ENCODE measurements at regions not wholly inside any gene's neighbourhood (a gene's known extent, or its start where the extent isn't known, plus 50 kb on each side); places are given as distances from the start of the nearest gene placed in this dataset.

- DNase-seq (ENCODE audit: low read depth, low spot score): no peak
- H3K27ac ChIP-seq: no peak overlapping the region
Measured at GRCh38 chr6:170125456-170126300, 165.2 kb downstream of the DLL1 start.

DNA sequence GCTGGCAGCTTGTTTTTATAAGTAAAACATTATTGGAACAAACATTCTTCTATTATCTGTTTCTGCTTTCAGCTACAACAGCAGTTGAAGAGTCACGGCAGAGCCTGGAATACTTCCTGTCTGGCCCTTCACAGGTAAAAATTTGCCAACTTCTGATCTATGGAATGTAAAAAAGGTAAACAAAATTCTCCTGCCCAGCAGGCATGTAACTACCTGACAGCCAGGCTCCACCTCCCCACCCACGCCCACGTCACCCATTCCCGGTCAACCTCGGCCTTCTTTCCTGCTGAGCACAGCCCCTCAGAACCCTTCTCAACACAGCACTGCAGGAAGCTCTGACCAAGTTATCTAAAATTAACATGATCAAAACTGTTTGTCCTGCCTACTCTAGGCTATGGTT, 166.0 kb downstream of the DLL1 start:
- peak overlapping the region; percentile 54 for H3K27ac ChIP-seq
- peak; percentile 65 for DNase-seq (ENCODE audit: low read depth, low spot score)

DNA sequence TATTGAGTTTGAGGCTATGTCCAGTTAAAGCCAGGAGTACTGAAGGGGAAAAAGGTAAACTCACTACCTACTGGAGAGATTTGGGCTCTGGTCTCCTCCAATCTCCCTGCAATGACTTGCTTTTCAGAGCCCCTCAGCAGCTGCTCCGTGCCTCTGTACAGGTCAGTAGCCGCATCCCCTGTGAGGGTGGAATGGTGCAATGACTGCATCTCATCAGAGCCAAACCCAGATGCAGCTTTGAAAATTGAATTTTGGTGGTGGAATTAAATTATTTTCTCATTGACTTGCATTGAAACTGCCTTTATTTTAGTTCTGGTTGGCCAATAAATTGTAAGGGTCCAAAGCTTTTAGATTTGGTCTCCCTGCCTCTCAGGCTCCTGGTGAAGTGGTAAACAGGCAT, 166.7 kb downstream of the DLL1 start:
- no peak for DNase-seq (ENCODE audit: low read depth, low spot score)
- peak overlapping the region; percentile 54 for H3K27ac ChIP-seq

- DNase-seq (ENCODE audit: low read depth, low spot score): no peak
- H3K27ac ChIP-seq: peak overlapping the region; percentile 14
Measured at GRCh38 chr6:170122651-170123050, 168.2 kb downstream of the DLL1 start.

DNA sequence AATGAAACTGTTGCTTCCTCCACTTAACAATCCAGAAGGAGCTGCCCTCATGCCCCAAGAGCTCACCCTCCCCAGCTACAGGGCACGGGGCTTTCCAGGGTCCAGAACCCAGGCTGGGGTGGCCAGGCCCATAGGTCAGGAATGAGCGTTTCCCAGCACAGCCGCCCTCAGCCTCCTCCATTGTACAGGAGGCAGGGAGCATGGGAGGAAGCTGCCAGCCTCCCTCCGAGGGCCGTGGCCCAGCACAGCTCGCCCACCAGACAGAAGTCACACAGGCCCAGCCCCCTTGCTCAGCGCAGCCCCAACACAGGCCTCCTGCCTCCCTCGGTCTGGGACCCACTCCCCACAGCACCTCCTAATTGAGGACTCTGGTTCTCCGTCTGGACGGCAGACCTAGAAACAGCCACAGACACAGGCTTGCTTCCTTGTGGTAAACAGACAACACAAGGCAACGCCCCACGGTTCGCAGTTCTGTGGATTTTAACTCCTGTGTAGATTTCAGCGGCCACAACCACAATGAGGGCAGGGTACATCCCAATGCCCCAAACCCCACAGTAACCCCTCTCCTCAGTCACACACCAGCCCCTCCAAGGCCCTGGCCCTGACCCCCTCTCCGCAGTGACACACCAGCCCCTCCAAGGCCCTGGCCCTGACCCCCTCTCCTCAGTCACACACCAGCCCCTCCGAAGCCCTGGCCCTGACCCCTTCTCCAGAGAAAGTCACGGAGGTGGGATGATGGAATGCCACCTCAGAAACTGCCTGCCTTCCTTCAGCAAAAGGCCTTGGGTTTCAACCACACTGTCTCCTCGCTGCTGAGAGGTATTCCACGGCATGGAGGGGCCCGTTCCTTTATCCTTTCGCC, 173.5 kb downstream of the DLL1 start:
- DNase-seq (ENCODE audit: low read depth, low spot score): no peak
- H3K27ac ChIP-seq: no peak overlapping the region

DNA sequence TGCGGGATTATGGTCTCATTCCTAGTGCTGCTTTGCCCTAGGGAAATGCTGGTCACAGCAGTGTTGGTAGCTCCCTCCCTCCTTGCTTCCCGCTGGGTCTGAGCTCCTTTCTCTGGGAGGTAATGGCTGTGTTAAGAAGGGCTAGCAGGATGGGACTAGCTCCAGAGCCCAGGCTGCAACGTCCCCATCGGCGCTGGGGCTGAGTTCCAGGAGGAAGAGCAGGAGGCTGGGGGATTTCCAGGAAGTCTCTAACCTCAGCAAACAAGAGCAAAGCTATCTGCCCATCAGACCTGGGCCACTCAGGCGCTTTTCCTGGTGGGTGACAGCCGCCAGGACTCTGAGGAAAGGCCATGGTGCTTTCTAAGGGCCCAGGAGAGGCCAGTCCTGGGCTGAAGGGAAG, 174.2 kb downstream of the DLL1 start:
- no peak overlapping the region for H3K27ac ChIP-seq
- no peak for DNase-seq (ENCODE audit: low read depth, low spot score)

DNA sequence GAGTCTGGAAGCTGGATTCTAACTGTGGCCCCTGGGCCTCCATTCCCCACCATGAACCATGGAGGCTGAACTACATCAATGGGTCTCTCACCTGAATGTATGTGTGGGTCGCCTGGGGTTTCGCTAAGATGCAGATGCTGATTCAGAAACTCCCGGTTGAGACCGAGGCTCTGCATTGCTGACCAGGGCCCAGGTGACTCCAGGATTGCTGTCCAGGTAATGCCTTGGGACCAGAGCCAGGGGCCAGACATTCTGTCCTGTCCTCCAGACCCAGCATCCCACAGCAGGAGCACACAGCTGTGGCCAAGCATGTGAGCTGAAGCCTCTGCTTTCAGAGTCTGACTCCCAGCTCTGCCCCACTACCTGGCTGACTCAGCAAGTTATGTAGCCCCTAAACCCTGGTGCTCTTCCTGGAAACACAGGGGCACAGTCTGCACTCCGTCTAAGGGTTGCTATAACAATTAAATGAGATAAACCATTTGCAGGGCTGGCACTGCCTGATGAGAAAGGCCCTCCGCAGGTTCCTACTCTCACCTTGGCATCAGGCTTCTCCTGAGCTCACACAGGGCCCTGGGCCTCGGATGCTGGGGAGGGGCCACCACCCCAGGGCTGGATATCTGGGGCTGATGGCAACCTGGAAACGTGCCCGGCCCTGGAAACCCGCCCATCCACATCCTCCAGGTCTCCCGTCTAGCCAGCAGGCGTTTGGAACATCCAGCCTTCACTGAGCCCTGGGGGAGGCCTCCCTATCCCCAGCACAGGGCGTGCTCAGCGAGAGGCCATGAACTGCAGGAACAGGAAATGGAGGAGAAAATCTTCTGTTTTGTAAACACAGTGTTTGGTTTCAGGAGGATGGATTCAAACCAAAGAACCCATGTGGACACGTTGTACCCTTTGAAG, 175.7 kb downstream of the DLL1 start:
- DNase-seq (ENCODE audit: low read depth, low spot score): no peak

GRCh38 chr6:170114187-170114945, 176.5 kb downstream of the DLL1 start:
- DNase-seq (ENCODE audit: low read depth, low spot score): no peak
- no peak overlapping the region for H3K27ac ChIP-seq

More for the DNA sequence above, 175.7 kb downstream of the DLL1 start:
- H3K27ac ChIP-seq: no peak overlapping the region

- DNase-seq (ENCODE audit: low read depth, low spot score): no peak
- no peak overlapping the region for H3K27ac ChIP-seq
Measured at GRCh38 chr6:170113141-170113540, 177.7 kb downstream of the DLL1 start.

GRCh38 chr6:170112583-170112860, 178.4 kb downstream of the DLL1 start:
- H3K27ac ChIP-seq: no peak overlapping the region
- DNase-seq (ENCODE audit: low read depth, low spot score): no peak

- no peak overlapping the region for H3K27ac ChIP-seq
Measured at GRCh38 chr6:170111816-170112582, 178.9 kb downstream of the DLL1 start.

GRCh38 chr6:170111141-170111664, 179.7 kb downstream of the DLL1 start:
- no peak for DNase-seq (ENCODE audit: low read depth, low spot score)
- no peak overlapping the region for H3K27ac ChIP-seq

More at GRCh38 chr6:170111816-170112582, 178.9 kb downstream of the DLL1 start:
- DNase-seq (ENCODE audit: low read depth, low spot score): no peak

- DNase-seq (ENCODE audit: low read depth, low spot score): no peak
- H3K27ac ChIP-seq: no peak overlapping the region
Measured at GRCh38 chr6:170110201-170111140, 180.4 kb downstream of the DLL1 start.

DNA sequence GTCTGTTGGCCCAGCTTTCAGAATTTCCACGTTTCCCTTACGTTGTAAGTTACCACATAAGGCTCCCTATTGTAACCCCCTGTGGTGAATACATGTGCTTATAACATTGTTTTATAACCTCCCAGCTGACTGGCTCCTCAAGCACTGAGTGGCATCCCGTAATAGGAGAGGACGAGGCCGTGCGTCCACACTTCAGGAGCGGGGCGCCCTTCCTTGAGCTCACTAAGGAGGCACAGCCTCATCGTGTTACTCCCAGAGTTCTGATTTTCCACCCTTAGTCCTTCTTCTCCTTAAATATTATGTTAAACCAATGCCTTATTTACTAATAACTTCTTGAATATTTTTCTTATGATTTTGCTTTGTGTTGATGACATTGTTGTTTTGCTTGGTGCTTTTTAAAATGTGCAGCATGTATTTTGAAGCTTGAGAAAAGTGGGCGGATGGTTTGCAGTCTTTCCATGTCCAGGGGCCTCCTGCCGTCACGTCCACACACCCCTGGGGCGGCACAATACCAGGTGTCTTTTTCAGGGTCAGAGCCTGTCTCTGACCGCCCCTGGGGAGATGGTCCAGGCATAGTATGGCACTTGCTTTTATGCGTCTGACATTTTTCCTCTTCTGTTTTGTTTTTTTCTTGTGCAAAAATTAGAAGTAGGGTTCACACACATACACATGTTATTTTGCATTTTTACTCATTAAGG, 181.8 kb downstream of the DLL1 start:
- DNase-seq (ENCODE audit: low read depth, low spot score): no peak

GRCh38 chr6:170108456-170108855, 182.4 kb downstream of the DLL1 start:
- DNase-seq (ENCODE audit: low read depth, low spot score): no peak
- H3K27ac ChIP-seq: no peak overlapping the region

More for the DNA sequence above, 181.8 kb downstream of the DLL1 start:
- no peak overlapping the region for H3K27ac ChIP-seq

GRCh38 chr6:170107606-170108222, 183.2 kb downstream of the DLL1 start:
- no peak overlapping the region for H3K27ac ChIP-seq
- no peak for DNase-seq (ENCODE audit: low read depth, low spot score)
